ENCODE measurements at regions not wholly inside any gene's neighbourhood (a gene's known extent, or its start where the extent isn't known, plus 50 kb on each side); places are given as distances from the start of the nearest gene placed in this dataset.

DNA sequence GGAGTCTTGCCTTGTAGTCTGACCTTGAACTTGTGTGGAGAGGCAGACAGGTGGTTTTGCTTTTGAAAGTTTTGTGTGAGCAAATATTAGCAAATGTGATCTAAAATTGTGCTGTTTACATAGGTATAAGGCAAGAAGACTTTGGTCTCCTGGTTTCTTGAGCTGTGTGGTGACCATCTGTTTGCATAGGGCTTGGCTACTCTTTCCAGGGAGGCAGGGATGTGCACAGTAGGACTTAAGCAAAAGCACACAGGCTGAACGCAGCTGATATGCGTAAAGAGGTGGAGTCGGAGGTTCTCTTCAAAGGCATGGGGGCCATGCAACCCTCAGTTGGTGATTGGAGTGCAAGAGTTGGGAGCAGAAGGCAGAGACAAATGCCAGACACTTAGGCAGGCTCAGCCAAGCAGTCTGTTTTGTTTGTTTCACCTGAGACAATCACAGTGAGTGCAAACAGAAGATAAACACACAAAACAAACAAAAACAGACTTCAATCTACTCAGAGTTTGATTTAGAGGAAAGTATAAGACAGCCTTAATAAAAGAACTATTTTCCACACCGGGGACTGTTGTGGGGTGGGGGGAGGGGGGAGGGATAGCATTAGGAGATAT, 744.2 kb downstream of the MTRR start:
- no peak overlapping the region for H3K4me3 ChIP-seq
- no peaks in the 10 kb centered on the region for H3K4me1 ChIP-seq
- no peaks in the 10 kb centered on the region for H3K36me3 ChIP-seq (ENCODE audit: low read depth, missing control alignments)
- no peak for TF ChIP-seq POLR2A (IDR thresholded peaks at IDR 0.05)
- H3K27ac ChIP-seq: no peak overlapping the region
- intact Hi-C loops (cut with DNase I; ENCODE audit: low total_unique reads): no loop called here
- WGBS, 2 donors: 74 to 80% methylated on average over 4 of the region's 4 CpGs
- no peaks in the 10 kb centered on the region for H3K27me3 ChIP-seq
- DNase-seq: no peak
- H3K9me3 ChIP-seq: no peaks in the 10 kb centered on the region

DNA sequence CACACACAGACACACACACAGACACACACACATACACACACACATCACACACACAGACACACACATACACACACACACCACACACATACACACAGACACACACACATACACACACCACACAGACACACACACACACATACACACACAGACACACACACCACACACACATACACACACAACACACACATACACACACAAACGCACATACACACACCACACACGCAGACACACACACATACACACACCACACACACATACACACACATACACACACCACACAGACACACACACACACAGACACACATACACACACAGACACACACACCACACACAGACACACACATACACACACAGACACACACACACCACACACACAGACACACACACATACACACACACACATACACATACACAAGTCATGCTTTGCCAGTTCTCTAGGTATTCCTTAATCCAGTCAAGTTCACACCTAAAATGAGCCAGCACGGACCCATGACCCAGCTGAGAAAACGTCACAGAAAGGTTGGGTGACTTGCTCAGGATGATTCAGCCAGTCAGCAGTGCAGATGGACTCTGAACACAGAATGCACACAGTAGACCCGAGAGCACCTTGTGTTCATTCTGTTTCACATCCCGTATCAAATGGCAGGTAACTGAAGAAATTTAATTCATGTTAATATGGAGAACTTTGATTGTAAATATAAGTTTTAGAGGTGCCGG, 746.4 kb downstream of the MTRR start:
- Histone ChIP-seq H3K36me3 (ENCODE audit: low read depth, missing control alignments) (no peaks in the 10 kb centered on the region), H3K9me3 (no peaks in the 10 kb centered on the region), H3K27me3 (no peaks in the 10 kb centered on the region), H3K27ac (no peak overlapping the region), H3K4me1 (no peaks in the 10 kb centered on the region), H3K4me3 (no peak overlapping the region)
- intact Hi-C loops (cut with DNase I; ENCODE audit: low total_unique reads): no loop called here
- 81 to 82% methylated on average over 7 of the region's 7 CpGs for WGBS, 2 donors
- TF ChIP-seq, protein P1, sequence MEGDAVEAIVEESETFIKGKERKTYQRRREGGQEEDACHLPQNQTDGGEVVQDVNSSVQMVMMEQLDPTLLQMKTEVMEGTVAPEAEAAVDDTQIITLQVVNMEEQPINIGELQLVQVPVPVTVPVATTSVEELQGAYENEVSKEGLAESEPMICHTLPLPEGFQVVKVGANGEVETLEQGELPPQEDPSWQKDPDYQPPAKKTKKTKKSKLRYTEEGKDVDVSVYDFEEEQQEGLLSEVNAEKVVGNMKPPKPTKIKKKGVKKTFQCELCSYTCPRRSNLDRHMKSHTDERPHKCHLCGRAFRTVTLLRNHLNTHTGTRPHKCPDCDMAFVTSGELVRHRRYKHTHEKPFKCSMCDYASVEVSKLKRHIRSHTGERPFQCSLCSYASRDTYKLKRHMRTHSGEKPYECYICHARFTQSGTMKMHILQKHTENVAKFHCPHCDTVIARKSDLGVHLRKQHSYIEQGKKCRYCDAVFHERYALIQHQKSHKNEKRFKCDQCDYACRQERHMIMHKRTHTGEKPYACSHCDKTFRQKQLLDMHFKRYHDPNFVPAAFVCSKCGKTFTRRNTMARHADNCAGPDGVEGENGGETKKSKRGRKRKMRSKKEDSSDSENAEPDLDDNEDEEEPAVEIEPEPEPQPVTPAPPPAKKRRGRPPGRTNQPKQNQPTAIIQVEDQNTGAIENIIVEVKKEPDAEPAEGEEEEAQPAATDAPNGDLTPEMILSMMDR (IDR thresholded peaks at IDR 0.05): no peak
- TF ChIP-seq POLR2A (IDR thresholded peaks at IDR 0.05): no peak
- DNase-seq: no peak

DNA sequence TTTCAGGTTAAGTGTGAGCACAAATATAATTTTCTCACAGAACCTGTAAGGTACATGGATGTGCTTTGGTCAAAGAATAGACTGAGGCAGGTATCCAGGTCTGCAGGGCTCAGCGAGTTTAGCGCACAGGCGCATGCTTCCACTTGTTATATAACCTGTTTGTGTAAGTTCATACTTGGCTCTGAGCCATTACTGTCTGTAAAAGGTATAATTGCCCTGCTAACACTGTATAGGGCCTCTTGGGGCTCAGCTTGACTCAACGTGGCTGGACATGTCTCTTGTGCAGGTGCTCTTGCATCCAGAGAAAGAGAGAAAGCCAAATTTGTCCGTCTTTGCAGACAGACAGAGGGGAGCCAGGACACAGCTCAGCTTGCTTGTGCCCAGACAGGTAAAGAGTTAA, 759.6 kb downstream of the MTRR start:
- WGBS, 2 donors: 84 to 85% methylated on average over 5 of the region's 5 CpGs
- H3K27me3 ChIP-seq: no peaks in the 10 kb centered on the region

DNA sequence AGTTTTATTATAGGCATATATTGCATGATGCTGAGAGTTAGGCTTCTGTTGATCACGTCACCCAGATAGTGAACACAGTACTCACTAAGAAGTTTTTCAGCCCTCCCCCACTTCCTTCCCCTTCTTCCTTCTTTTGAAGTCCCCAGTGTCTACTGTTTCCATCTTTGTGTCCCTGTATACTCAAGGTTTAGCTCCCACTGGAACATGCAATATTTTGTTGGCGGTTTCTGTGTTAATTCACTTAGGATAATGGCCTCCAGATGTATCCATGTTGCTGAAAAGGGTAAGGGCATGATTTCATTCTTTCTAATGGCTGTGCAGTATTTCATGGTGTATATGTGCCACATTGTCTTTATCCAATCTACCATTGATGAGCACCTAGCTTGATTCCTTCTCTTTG, 764.3 kb downstream of the MTRR start:
- TF ChIP-seq, protein P1 (IDR thresholded peaks at IDR 0.05): no peak
- no peak for TF ChIP-seq POLR2A (IDR thresholded peaks at IDR 0.05)
- Histone ChIP-seq H3K27ac (no peak overlapping the region), H3K4me3 (no peak overlapping the region), H3K9me3 (no peaks in the 10 kb centered on the region), H3K36me3 (ENCODE audit: low read depth, missing control alignments) (no peaks in the 10 kb centered on the region), H3K27me3 (no peaks in the 10 kb centered on the region), H3K4me1 (no peaks in the 10 kb centered on the region)
- WGBS, 2 donors: 87 to 89% methylated on average over 2 of the region's 2 CpGs
- no peak for DNase-seq
- intact Hi-C loops (cut with DNase I; ENCODE audit: low total_unique reads): no loop called here

More for the DNA sequence above, 759.6 kb downstream of the MTRR start:
- Histone ChIP-seq H3K4me3 (no peak overlapping the region), H3K9me3 (no peaks in the 10 kb centered on the region), H3K36me3 (ENCODE audit: low read depth, missing control alignments) (no peaks in the 10 kb centered on the region), H3K27ac (no peak overlapping the region), H3K4me1 (no peaks in the 10 kb centered on the region)
- intact Hi-C loops (cut with DNase I; ENCODE audit: low total_unique reads): no loop called here
- DNase-seq: no peak
- TF ChIP-seq, protein P1 (IDR thresholded peaks at IDR 0.05): no peak

DNA sequence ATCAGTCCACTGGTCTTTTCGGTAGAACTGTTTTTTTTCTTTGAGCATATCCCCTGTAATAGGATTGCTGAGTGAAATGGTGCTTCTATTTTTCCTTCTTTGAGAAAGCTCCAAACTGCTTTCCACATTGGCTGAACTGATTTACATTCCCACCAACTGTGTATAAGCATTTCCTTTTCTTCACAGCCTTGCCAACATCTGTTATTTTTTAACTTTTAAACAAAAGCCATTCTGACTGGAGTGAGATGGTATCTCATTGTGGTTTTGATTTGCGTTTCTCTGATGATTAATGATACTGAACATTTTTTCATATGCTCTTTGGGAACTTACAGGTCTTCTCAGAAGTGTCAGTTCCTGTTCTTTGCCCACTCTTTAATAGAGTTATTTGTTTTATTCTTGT, 764.7 kb downstream of the MTRR start:
- no peak for DNase-seq
- Histone ChIP-seq H3K4me1 (no peaks in the 10 kb centered on the region), H3K9me3 (no peaks in the 10 kb centered on the region), H3K27ac (no peak overlapping the region), H3K4me3 (no peak overlapping the region), H3K36me3 (ENCODE audit: low read depth, missing control alignments) (no peaks in the 10 kb centered on the region), H3K27me3 (no peaks in the 10 kb centered on the region)
- intact Hi-C loops (cut with DNase I; ENCODE audit: low total_unique reads): no loop called here
- WGBS, 2 donors: 71 to 72% methylated on average over 2 of the region's 2 CpGs
- TF ChIP-seq POLR2A (IDR thresholded peaks at IDR 0.05): no peak
- TF ChIP-seq, protein P1 (IDR thresholded peaks at IDR 0.05): no peak
